Adrenal gland (tissue), 9 donors: ENCODE measurements at regions not wholly inside any gene's neighbourhood (a gene's known extent, or its start where the extent isn't known, plus 50 kb on each side); places are given as distances from the start of the nearest gene placed in this dataset.

Source experiments
- DNase-seq, 7 donors: peaks; one replicate each; pipeline ENCODE4 v3.0.0-alpha.2; 2019 to 2020
- H3K27ac ChIP-seq, 5 donors: fragments of 200-600 bp; sonication (generic) in 4 of 5; 1 replicate in 3 of 5; 2 replicates in 2 of 5; pipeline versions ENCODE4 v1.5.1 to v1.8.0; 2016 to 2020; ENCODE audit warnings: mild to moderate bottlenecking in 1 of 5
- H3K27me3 ChIP-seq: fragments of 200-600 bp; 2 replicates; pipeline ENCODE4 v1.8.0; 2021
- H3K36me3 ChIP-seq, 2 donors: fragments of 200-600 bp; replicated peaks in 1 of 2; 1 replicate in 1 of 2; 2 replicates in 1 of 2; pipeline versions ENCODE4 v1.5.1 to v1.8.0; 2018 to 2022
- H3K4me1 ChIP-seq, 2 donors: fragments of 200-600 bp; replicated peaks in 1 of 2; 1 replicate in 1 of 2; 2 replicates in 1 of 2; pipeline versions ENCODE4 v1.5.1 to v1.8.0; 2018 to 2021
- H3K4me3 ChIP-seq, 4 donors: fragments of 200-600 bp; sonication (generic) in 3 of 4; one replicate each; pipeline ENCODE4 v1.5.1; 2016 to 2018
- H3K9me3 ChIP-seq, 3 donors: fragments of 200-600 bp; sonication (generic) in 1 of 3; replicated peaks in 1 of 3; 1 replicate in 2 of 3; 2 replicates in 1 of 3; pipeline versions ENCODE4 v1.5.1 to v1.8.0; 2016 to 2021
- CTCF ChIP-seq, 6 experiments: fragments of 450-650 bp in 4 of 6; fragments of 200-600 bp in 2 of 6; sonication (generic) in 1 of 6; IDR thresholded peaks; 1 replicate in 5 of 6; 2 replicates in 1 of 6; pipeline versions ENCODE4 v1.5.1 to v1.8.0; 2016 to 2021; ENCODE audit warnings: antibody characterized with exemption in 6 of 6, mild to moderate bottlenecking in 2 of 6, moderate library complexity in 1 of 6
- POLR2A ChIP-seq, 2 donors: fragments of 450-650 bp; IDR thresholded peaks; one replicate each; pipeline ENCODE4 v1.6.1; 2017; ENCODE audit warnings: antibody characterized with exemption in 2 of 2, mild to moderate bottlenecking in 2 of 2, moderate library complexity in 1 of 2
- WGBS, 4 donors: extraction: QIAGEN DNeasy Blood & Tissue Kit in 2 of 4; methylation state at CpG; one replicate each; pipeline versions ENCODE4 v1.1.5 to v1.1.7; 2013 to 2017; 5-methylcytosine and 5-hydroxymethylcytosine counted together
- intact Hi-C, 2 donors: fragments of 100-400 bp; cut with DNase I; formaldehyde crosslinking; loops; one replicate each; pipeline versions ENCODE4 v1.14.1 to v1.15.0; 2022 to 2023
- donor health status: healthy with polysubstance abuse.
- donor health status: Bipolar disorder and iron deficiency.
- donor health status: DM: yes; HTN: yes; CAD: no.
- donor health status: DM: no; HTN: no; CAD: no.
- donor health status: DM: no; HTN: no; CAD: no.

DNA sequence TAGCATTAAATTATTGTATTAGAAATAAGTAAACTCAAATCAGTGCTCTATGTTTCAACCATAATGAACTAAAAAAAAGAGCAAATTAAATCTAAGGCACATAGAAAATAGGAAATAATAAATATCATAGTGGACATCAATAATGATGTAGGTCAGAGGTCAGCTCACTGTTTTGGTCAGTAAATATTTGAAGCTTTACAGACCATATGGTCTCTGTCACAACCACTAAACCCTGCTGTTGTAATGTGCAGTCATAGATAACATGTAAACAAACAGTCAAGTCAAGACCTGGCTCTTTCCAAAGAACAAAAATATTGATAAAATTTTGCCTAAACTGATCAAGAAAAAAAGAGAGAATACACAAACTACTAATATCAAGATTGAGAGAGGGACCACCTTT lies 615.0 kb downstream of the SH2D4B start:
- no peaks in the 10 kb centered on the region for H3K27me3 ChIP-seq
- intact Hi-C loops: no loop called here
- no peak for DNase-seq
- no peak overlapping the region for H3K4me3 ChIP-seq
- no peaks in the 10 kb centered on the region for H3K4me1 ChIP-seq
- TF ChIP-seq POLR2A (IDR thresholded peaks at IDR 0.05): no peak
- no peak for TF ChIP-seq CTCF (IDR thresholded peaks at IDR 0.05)
- no peaks in the 10 kb centered on the region for H3K36me3 ChIP-seq
- no peaks in the 10 kb centered on the region for H3K9me3 ChIP-seq
- H3K27ac ChIP-seq: no peak overlapping the region

DNA sequence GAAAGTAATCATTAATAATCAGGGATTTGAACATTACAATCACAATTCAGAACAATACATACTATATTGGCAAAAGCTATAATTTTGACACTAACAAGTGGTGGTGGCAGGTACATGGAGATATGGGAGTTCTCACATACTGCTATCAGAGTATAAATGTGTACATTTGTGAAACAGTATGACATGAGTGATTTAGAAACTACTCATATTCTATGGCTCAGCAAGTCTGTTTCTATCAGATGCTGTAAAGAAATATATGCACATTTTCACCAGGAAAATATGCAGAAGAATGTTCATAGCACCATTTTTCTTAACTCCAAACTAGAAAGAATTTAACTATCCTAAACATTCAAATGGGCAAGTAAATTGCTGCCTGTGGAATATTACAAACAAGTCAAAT lies 620.0 kb downstream of the SH2D4B start:
- Histone ChIP-seq H3K9me3 (no peaks in the 10 kb centered on the region), H3K27ac (no peak overlapping the region), H3K36me3 (no peaks in the 10 kb centered on the region), H3K27me3 (no peaks in the 10 kb centered on the region), H3K4me1 (no peaks in the 10 kb centered on the region), H3K4me3 (no peak overlapping the region)
- intact Hi-C loops: no loop called here
- TF ChIP-seq CTCF (IDR thresholded peaks at IDR 0.05) (no peak), POLR2A (IDR thresholded peaks at IDR 0.05) (no peak)
- DNase-seq: no peak

GRCh38 chr10:81177651-81178244 lies 640.0 kb downstream of the SH2D4B start:
- no peak overlapping the region for H3K4me3 ChIP-seq
- no peak for DNase-seq
- no peaks in the 10 kb centered on the region for H3K36me3 ChIP-seq
- no peaks in the 10 kb centered on the region for H3K27me3 ChIP-seq
- intact Hi-C loops: no loop called here
- WGBS, 4 donors: 86 to 92% (median 87%) methylated on average over 6 of the region's 6 CpGs
- H3K27ac ChIP-seq: no peak overlapping the region
- TF ChIP-seq POLR2A (IDR thresholded peaks at IDR 0.05) (no peak), CTCF (IDR thresholded peaks at IDR 0.05) (no peak)
- H3K4me1 ChIP-seq: no peaks in the 10 kb centered on the region
- H3K9me3 ChIP-seq: no peaks in the 10 kb centered on the region

GRCh38 chr10:81179324-81179723 lies 641.6 kb downstream of the SH2D4B start:
- intact Hi-C loops: no loop called here
- Histone ChIP-seq H3K4me3 (no peak overlapping the region), H3K27me3 (no peaks in the 10 kb centered on the region), H3K9me3 (no peaks in the 10 kb centered on the region), H3K4me1 (no peaks in the 10 kb centered on the region), H3K27ac (no peak overlapping the region), H3K36me3 (no peaks in the 10 kb centered on the region)
- TF ChIP-seq POLR2A (IDR thresholded peaks at IDR 0.05): no peak
- no peak for TF ChIP-seq CTCF (IDR thresholded peaks at IDR 0.05)
- 69 to 76% (median 71%) methylated on average over 3 of the region's 3 CpGs for WGBS, 4 donors
- DNase-seq: no peak
